NB4 (cell line): ENCODE measurements at regions not wholly inside any gene's neighbourhood (a gene's known extent, or its start where the extent isn't known, plus 50 kb on each side); places are given as distances from the start of the nearest gene placed in this dataset.
"Not testable (repeated sequence)": the region's sequence is repeated elsewhere in the genome, so short reads cannot be mapped to it uniquely, and the experiment has no call there.

Source experiments
- CTCF ChIP-seq: IDR thresholded peaks from one replicate; pipeline ENCODE4 v1.5.1; 2012; ENCODE audit warnings: low read depth, low read length
- MYC ChIP-seq: IDR thresholded peaks from 2 replicates; pipeline ENCODE4 v1.6.1; 2011; ENCODE audit warnings: low read depth, low read length
- POLR2A ChIP-seq: IDR thresholded peaks from 2 replicates; pipeline ENCODE4 v1.6.1; 2011; ENCODE audit warnings: mild to moderate bottlenecking; ENCODE audit not compliant: insufficient read length; ENCODE audit errors: extremely low read depth
- TF ChIP-seq, protein P1 (sequence below): IDR thresholded peaks from 2 replicates; pipeline ENCODE4 v1.6.1; 2011; ENCODE audit warnings: low read depth, low read length

GRCh38 chr4:49161111-49161541 lies 175.1 kb downstream of the CWH43 start:
- TF ChIP-seq, protein P1, sequence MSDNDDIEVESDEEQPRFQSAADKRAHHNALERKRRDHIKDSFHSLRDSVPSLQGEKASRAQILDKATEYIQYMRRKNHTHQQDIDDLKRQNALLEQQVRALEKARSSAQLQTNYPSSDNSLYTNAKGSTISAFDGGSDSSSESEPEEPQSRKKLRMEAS = not testable (repeated sequence)
- TF ChIP-seq CTCF, POLR2A, MYC: not testable (repeated sequence)
